PC-3 (cell line): ENCODE measurements at regions not wholly inside any gene's neighbourhood (a gene's known extent, or its start where the extent isn't known, plus 50 kb on each side); places are given as distances from the start of the nearest gene placed in this dataset.

ENCODE experiments used
- CTCF ChIP-seq: fragments of 300-600 bp; sonication (generic); conservative IDR thresholded peaks from 2 replicates; pipeline ENCODE4 v1.5.1; 2017; ENCODE audit warnings: antibody characterized with exemption, low read depth, mild to moderate bottlenecking, low read length
- EZH2 ChIP-seq: fragments of 300-600 bp; sonication (generic); IDR thresholded peaks from one replicate; pipeline ENCODE4 v1.6.1; 2017; ENCODE audit warnings: antibody characterized with exemption, mild to moderate bottlenecking, low read length; ENCODE audit not compliant: unreplicated experiment
- EZH2phosphoT487 ChIP-seq: fragments of 300-600 bp; sonication (generic); IDR thresholded peaks from 2 replicates; pipeline ENCODE4 v1.6.1; 2018; ENCODE audit warnings: mild to moderate bottlenecking, antibody characterized with exemption, low read length, borderline replicate concordance

- TF ChIP-seq EZH2phosphoT487, result no peak
- no peak for TF ChIP-seq CTCF
- no peak for TF ChIP-seq EZH2
These were observed 541.8 kb downstream of the INHBA start for GRCh38 chr7:41161041-41161587.
